Retina (tissue), 1 donor: ENCODE measurements at regions not wholly inside any gene's neighbourhood (a gene's known extent, or its start where the extent isn't known, plus 50 kb on each side); places are given as distances from the start of the nearest gene placed in this dataset.
"Not testable (repeated sequence)": the region's sequence is repeated elsewhere in the genome, so short reads cannot be mapped to it uniquely, and the experiment has no call there.

ENCODE experiments used
- DNase-seq: peaks from one replicate; pipeline ENCODE4 v3.0.0-alpha.2; 2016

- no peak for DNase-seq
Measured at GRCh38 chr1:226461087-226461486, 53.2 kb upstream of the PARP1 start.

GRCh38 chr1:226463925-226464586 is 56.2 kb upstream of the PARP1 start:
- DNase-seq: no peak

GRCh38 chr1:226464587-226464971 is 56.7 kb upstream of the PARP1 start:
- DNase-seq: not testable (repeated sequence)

GRCh38 chr1:226466296-226466695 is 58.4 kb upstream of the PARP1 start:
- DNase-seq: no peak

- DNase-seq: no peak
Measured at GRCh38 chr1:226467443-226467842, 59.5 kb upstream of the PARP1 start.

GRCh38 chr1:226470921-226471866 is 63.3 kb upstream of the PARP1 start:
- DNase-seq: no peak

- DNase-seq: no peak
Measured at GRCh38 chr1:226473325-226473724, 65.4 kb upstream of the PARP1 start.

- DNase-seq: no peak
Measured at GRCh38 chr1:226474041-226474440, 66.1 kb upstream of the PARP1 start.

- DNase-seq: peak; percentile 61
Measured at GRCh38 chr1:226474443-226475141, 66.7 kb upstream of the PARP1 start.

- DNase-seq: no peak
Measured at GRCh38 chr1:226475142-226475511, 67.2 kb upstream of the PARP1 start.

GRCh38 chr1:226476066-226476465 is 68.2 kb upstream of the PARP1 start:
- no peak for DNase-seq

GRCh38 chr1:226476648-226477319 is 68.9 kb upstream of the PARP1 start:
- DNase-seq: no peak

- DNase-seq: no peak
Measured at GRCh38 chr1:226479474-226479873, 69.1 kb upstream of the STUM start.

GRCh38 chr1:226480461-226480860 is 68.1 kb upstream of the STUM start:
- no peak for DNase-seq

GRCh38 chr1:226481133-226481532 is 67.4 kb upstream of the STUM start:
- DNase-seq: no peak

GRCh38 chr1:226482196-226482595 is 66.4 kb upstream of the STUM start:
- peak; percentile 58 for DNase-seq

- DNase-seq: peak; percentile 30
Measured at GRCh38 chr1:226482975-226483700, 65.4 kb upstream of the STUM start.

GRCh38 chr1:226485192-226485591 is 63.4 kb upstream of the STUM start:
- no peak for DNase-seq

- no peak for DNase-seq
Measured at GRCh38 chr1:226486161-226486560, 62.4 kb upstream of the STUM start.

- DNase-seq: no peak
Measured at GRCh38 chr1:226487921-226488320, 60.6 kb upstream of the STUM start.

- DNase-seq: peak; percentile 44
Measured at GRCh38 chr1:226489718-226490425, 58.7 kb upstream of the STUM start.

- no peak for DNase-seq
Measured at GRCh38 chr1:226490426-226490809, 58.1 kb upstream of the STUM start.
